AG09319 (cell line): ENCODE measurements at regions not wholly inside any gene's neighbourhood (a gene's known extent, or its start where the extent isn't known, plus 50 kb on each side); places are given as distances from the start of the nearest gene placed in this dataset.
"Not testable (repeated sequence)": the region's sequence is repeated elsewhere in the genome, so short reads cannot be mapped to it uniquely, and the experiment has no call there.

Experiments
- DNase-seq: peaks from one replicate; pipeline ENCODE4 v3.0.0-alpha.2; 2010; ENCODE audit warnings: low read depth; ENCODE audit errors: extremely low read depth
- TF ChIP-seq, protein P1 (sequence below): IDR thresholded peaks from 2 replicates; pipeline ENCODE4 v1.5.1; 2011; ENCODE audit warnings: low read depth, mild to moderate bottlenecking, inconsistent platforms, low read length, moderate library complexity

DNA sequence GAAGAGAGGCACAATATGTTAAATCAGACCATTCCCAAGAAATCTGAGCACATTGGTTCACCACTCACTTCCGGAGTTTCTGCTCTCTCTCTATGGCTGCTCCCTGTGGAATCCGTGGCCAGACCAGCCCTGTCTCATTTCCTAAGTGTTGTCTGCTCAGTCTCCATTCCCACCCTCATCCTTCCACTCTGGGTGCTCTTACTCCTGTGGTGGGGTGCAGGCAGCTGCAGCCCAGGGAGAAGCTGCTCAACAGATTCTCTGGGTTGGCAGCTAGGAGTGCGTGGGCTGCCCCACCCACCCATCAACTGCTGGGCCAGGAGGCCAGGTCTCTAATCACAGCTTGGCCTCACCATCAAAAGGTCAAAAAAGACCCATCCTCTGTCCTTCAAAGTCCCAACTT lies 98.3 kb downstream of the ARL4C start:
- TF ChIP-seq, protein P1, sequence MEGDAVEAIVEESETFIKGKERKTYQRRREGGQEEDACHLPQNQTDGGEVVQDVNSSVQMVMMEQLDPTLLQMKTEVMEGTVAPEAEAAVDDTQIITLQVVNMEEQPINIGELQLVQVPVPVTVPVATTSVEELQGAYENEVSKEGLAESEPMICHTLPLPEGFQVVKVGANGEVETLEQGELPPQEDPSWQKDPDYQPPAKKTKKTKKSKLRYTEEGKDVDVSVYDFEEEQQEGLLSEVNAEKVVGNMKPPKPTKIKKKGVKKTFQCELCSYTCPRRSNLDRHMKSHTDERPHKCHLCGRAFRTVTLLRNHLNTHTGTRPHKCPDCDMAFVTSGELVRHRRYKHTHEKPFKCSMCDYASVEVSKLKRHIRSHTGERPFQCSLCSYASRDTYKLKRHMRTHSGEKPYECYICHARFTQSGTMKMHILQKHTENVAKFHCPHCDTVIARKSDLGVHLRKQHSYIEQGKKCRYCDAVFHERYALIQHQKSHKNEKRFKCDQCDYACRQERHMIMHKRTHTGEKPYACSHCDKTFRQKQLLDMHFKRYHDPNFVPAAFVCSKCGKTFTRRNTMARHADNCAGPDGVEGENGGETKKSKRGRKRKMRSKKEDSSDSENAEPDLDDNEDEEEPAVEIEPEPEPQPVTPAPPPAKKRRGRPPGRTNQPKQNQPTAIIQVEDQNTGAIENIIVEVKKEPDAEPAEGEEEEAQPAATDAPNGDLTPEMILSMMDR, result no peak
- DNase-seq, result no peak

DNA sequence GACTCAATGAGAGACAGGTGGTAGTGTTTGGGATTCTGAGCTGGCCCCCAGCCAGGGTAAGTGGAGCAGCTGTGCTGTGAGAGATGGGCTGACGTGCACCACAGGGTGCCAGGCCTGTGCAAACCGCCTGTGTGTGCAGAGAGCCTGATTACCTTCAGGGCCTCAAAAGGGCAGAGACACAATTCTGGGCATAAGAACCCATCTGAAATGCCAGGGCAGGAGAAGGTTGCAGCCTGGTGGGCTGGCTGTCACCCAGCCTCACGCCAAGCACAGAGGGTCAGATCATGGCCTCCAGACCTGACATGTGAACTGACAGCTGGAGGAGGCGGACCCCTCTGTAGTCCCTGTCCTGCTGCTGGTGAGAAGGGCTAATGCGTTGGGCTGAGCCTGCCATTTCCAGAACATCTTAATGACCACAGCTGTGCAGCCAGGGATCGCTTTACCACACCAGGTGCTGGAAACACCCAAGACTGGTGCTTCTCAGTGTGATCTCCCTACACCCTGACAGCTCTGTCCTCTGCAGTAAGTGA lies 100.9 kb downstream of the ARL4C start:
- TF ChIP-seq, protein P1, result no peak
- no peak for DNase-seq

DNA sequence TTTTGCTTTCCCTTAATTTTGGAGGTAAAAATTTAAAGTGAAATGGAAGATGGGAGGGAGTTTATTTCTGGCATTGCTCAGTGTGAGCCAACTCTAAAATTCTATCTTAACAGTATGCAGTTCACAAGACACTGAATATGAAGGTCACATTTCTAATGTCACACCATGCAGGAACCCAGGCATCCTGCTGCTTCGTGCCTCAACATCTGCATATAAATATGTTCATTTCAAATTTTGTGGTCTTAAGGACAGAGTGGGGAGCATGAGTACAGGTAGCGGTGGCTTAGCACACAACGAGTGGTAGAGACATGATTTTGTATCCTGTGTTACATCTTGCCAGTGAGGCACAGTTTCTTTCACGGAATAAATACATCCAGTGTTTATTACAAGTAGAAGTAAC lies 102.4 kb downstream of the ARL4C start:
- DNase-seq, result no peak
- TF ChIP-seq, protein P1, result no peak

DNA sequence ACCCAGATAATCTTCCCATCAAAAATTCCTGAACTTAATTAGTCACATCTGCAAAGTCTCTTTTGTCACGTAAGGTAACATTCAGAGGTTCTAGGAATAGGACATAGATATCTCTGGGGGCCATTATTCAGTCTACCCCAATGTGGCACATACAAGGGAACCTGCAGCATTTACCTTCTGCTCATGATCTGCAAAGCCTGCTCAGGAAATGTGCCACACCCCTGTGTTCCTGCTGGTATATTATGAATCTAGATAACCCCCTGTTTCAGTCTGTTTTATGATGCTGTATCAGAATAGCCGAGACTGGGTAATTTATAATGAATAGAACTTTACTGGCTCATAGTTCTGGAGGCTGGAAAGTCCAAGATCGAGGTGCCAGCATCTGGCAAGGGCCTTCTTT lies 103.5 kb downstream of the ARL4C start:
- no peak for DNase-seq
- TF ChIP-seq, protein P1, result no peak

DNA sequence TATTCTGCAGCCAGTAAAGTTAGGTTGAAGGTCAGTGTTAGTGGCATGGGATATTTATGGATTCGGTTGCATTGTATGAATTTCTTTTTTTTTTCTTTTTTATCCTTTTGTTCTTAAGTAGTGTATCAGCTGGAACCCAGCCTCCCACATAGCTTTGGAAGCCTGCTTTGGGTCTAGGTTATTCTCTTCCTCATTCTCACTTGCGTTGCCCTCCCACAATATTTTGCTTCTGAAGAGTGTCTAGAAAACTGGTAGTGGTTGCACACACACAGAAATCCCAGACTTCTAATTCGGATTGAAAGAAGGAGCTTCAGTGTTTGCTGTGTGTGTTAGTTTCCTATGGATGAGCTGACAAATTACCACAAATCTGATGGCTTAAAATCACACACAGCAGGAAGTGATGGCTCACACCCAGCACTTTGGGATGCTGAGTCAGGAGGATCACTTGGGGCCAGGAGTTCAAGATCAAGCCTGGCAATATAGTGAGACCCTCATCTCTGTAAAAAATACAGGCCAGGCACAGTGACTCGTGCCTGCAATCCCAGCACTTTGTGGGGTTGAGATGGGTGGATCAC lies 104.8 kb downstream of the ARL4C start:
- DNase-seq, result no peak
- TF ChIP-seq, protein P1, result no peak

DNA sequence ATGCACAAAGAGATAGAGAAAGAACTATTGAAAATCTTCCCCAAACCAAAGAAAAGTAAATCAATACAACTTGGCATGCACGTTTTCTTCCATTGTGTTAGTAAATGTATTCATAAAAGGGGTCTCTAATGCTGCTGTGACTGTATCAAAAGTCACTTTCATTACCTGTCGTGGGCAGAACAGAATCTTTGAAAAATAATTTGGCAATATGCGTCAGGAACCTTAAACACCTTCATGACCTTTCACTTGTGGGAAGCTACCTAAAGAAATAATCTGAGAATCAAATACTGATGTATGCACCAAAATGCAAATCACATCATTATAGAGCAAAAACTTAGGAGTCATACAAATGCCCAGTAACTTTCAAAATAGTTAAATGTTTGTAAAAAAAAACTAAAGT lies 105.3 kb downstream of the ARL4C start:
- TF ChIP-seq, protein P1, result no peak
- no peak for DNase-seq

DNA sequence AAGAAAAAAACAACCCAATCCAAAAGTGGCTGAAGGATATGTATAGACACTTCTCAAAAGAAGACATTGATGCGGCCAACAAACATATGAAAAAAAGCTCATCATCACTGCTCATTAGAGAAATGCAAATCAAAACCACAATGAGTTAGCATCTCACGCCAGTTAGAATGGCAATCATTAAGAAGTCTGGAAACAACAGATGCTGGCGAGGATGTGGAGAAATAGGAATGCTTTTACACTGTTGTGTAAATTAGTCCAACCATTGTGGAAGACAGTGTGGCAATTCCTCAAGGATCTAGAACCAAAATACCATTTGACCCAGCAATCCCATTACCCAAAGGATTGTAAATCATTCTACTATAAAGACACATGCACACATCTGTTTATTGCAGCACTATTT lies 107.2 kb downstream of the ARL4C start:
- DNase-seq, result not testable (repeated sequence)

DNA sequence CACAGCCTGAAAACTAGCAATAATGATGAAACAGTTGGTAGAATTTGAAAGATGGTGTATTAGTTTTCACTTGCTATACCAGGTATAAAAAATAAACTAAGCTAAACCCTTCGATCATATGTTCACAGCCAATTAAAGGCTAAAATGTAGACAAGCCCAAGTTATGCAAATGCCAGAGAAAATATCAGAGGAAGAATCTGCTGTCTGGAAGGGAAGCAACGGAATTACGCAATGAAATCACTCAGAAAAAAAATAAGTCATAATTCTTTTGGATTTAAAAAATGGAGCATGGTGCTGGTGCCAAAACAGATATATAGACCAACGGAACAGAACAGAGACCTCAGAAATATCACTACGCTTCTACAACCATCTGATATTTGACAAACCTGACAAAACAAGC lies 108.3 kb downstream of the ARL4C start:
- TF ChIP-seq, protein P1, result no peak
- DNase-seq, result no peak
